HL-60 (cell line): ENCODE measurements at regions not wholly inside any gene's neighbourhood (a gene's known extent, or its start where the extent isn't known, plus 50 kb on each side); places are given as distances from the start of the nearest gene placed in this dataset.

Experiments
- DNase-seq, 2 experiments: peaks; one replicate each; pipeline ENCODE4 v3.0.0-alpha.2; 2010 to 2020; ENCODE audit warnings: low read depth in 1 of 2, low spot score in 1 of 2
- H3K27ac ChIP-seq: fragments of 250-450 bp; sonication (Bioruptor Pico); replicated peaks from 2 replicates; pipeline ENCODE4 v1.5.1; 2020; ENCODE audit warnings: mild to moderate bottlenecking, moderate library complexity
- H3K27me3 ChIP-seq: fragments of 250-450 bp; sonication (Bioruptor Pico); 2 replicates; pipeline ENCODE4 v1.5.1; 2021; ENCODE audit warnings: mild to moderate bottlenecking, moderate library complexity; ENCODE audit not compliant: insufficient read depth, poor library complexity, severe bottlenecking
- H3K4me3 ChIP-seq: replicated peaks from 2 replicates; pipeline ENCODE4 v1.5.1; 2011; ENCODE audit warnings: mild to moderate bottlenecking, control low read depth, low read length; ENCODE audit not compliant: insufficient read depth
- GABPA ChIP-seq: IDR thresholded peaks from 2 replicates; pipeline ENCODE4 v1.6.1; 2012; ENCODE audit warnings: low read depth
- POLR2AphosphoS5 ChIP-seq: IDR thresholded peaks from 2 replicates; pipeline ENCODE4 v1.6.1; 2012; ENCODE audit warnings: low read depth
- SPI1 ChIP-seq: IDR thresholded peaks from 2 replicates; pipeline ENCODE4 v1.6.1; 2012; ENCODE audit warnings: low read depth, mild to moderate bottlenecking, borderline replicate concordance
- TF ChIP-seq, protein P1 (sequence below): IDR thresholded peaks from 2 replicates; pipeline ENCODE4 v1.6.1; 2012; ENCODE audit warnings: low read depth; ENCODE audit not compliant: insufficient replicate concordance
- TF ChIP-seq, protein P2 (sequence below): IDR thresholded peaks from one replicate; pipeline ENCODE4 v1.5.1; 2011; ENCODE audit warnings: low read length, control low read depth, inconsistent platforms; ENCODE audit not compliant: insufficient read depth

DNA sequence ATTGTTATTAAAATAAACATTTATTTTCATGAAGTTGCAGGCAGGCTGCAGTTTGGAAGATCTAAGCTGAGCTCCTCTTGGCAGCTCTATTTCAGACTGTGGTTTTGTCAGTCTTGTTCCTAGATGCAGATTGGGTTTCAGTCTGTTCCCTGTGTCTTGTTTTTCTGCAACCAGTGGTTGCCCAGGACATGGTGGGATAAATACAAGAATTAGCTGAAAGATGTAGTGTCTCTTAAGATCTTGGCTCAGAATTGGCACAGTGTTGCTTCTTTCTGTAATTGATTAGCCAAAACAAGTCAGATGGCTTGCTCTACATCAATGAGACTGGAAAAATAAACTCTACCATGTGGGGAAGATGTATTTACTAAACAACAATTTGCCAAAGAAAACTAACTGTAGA lies 283.0 kb upstream of the BOD1L1 start:
- TF ChIP-seq, protein P1, sequence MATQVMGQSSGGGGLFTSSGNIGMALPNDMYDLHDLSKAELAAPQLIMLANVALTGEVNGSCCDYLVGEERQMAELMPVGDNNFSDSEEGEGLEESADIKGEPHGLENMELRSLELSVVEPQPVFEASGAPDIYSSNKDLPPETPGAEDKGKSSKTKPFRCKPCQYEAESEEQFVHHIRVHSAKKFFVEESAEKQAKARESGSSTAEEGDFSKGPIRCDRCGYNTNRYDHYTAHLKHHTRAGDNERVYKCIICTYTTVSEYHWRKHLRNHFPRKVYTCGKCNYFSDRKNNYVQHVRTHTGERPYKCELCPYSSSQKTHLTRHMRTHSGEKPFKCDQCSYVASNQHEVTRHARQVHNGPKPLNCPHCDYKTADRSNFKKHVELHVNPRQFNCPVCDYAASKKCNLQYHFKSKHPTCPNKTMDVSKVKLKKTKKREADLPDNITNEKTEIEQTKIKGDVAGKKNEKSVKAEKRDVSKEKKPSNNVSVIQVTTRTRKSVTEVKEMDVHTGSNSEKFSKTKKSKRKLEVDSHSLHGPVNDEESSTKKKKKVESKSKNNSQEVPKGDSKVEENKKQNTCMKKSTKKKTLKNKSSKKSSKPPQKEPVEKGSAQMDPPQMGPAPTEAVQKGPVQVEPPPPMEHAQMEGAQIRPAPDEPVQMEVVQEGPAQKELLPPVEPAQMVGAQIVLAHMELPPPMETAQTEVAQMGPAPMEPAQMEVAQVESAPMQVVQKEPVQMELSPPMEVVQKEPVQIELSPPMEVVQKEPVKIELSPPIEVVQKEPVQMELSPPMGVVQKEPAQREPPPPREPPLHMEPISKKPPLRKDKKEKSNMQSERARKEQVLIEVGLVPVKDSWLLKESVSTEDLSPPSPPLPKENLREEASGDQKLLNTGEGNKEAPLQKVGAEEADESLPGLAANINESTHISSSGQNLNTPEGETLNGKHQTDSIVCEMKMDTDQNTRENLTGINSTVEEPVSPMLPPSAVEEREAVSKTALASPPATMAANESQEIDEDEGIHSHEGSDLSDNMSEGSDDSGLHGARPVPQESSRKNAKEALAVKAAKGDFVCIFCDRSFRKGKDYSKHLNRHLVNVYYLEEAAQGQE = no peak
- TF ChIP-seq GABPA = no peak
- TF ChIP-seq SPI1 = no peak
- no peak for TF ChIP-seq POLR2AphosphoS5
- TF ChIP-seq, protein P2, sequence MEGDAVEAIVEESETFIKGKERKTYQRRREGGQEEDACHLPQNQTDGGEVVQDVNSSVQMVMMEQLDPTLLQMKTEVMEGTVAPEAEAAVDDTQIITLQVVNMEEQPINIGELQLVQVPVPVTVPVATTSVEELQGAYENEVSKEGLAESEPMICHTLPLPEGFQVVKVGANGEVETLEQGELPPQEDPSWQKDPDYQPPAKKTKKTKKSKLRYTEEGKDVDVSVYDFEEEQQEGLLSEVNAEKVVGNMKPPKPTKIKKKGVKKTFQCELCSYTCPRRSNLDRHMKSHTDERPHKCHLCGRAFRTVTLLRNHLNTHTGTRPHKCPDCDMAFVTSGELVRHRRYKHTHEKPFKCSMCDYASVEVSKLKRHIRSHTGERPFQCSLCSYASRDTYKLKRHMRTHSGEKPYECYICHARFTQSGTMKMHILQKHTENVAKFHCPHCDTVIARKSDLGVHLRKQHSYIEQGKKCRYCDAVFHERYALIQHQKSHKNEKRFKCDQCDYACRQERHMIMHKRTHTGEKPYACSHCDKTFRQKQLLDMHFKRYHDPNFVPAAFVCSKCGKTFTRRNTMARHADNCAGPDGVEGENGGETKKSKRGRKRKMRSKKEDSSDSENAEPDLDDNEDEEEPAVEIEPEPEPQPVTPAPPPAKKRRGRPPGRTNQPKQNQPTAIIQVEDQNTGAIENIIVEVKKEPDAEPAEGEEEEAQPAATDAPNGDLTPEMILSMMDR = no peak
- DNase-seq = no peak
- Histone ChIP-seq H3K4me3 (no peak overlapping the region), H3K27ac (no peak overlapping the region), H3K27me3 (no peaks in the 10 kb centered on the region)

DNA sequence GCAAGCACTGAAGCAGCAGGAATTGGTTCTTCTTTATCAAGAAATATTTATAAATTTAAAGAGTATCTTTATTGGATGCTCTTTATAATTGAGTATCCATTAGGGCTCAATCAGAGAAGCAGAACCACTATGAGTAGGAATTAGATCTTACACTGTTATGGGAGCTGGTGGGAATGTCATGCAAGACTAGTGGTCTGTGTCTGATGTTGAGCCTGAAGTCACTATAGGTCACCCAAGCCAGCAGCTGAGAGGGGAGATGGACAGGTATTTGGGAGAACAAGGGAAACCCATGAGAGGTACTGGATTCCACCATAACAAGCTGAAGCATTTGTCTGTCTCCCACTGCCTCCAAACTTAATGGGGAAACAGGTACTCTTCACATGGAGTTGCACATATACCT lies 283.7 kb upstream of the BOD1L1 start:
- Histone ChIP-seq H3K27ac (no peak overlapping the region), H3K4me3 (no peak overlapping the region), H3K27me3 (no peaks in the 10 kb centered on the region)
- DNase-seq = no peak
- no peak for TF ChIP-seq SPI1
- TF ChIP-seq, protein P2 = no peak
- TF ChIP-seq, protein P1 = no peak
- no peak for TF ChIP-seq POLR2AphosphoS5
- TF ChIP-seq GABPA = no peak

DNA sequence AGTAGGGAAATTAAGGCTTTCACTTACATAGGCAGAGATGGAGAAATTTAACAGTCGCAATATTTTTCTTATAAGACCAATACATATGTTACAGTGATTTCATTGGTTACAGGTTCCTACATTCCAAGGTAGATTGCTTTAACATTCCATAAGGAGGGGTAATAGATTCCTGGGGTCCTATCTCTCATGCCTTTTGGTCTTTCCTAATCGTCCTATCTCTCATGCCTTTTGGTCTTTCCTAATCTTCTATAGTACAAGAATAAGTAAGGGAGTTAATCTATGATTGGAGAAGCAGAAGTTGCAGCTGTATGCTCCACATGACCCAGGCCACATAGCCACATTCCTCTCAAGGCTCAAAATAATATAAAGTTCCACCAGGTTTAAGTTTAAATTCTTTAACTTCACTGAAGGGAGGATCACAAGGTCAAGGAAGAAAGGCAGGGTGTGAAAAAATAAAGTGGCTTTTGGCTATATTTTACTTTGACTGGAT lies 285.0 kb upstream of the BOD1L1 start:
- H3K4me3 ChIP-seq = no peak overlapping the region
- no peak overlapping the region for H3K27ac ChIP-seq
- H3K27me3 ChIP-seq = no peaks in the 10 kb centered on the region
- DNase-seq = no peak
- TF ChIP-seq POLR2AphosphoS5 (no peak), SPI1 (no peak), GABPA (no peak)
- TF ChIP-seq, protein P2 = no peak
- TF ChIP-seq, protein P1 = no peak
